Neural progenitor cell (in vitro differentiated cells): ENCODE measurements at regions not wholly inside any gene's neighbourhood (a gene's known extent, or its start where the extent isn't known, plus 50 kb on each side); places are given as distances from the start of the nearest gene placed in this dataset.

Experiments used
- CTCF ChIP-seq: fragments of 200-600 bp; sonication (generic); IDR thresholded peaks from 2 replicates; pipeline ENCODE4 v1.5.1; 2017; ENCODE audit warnings: antibody characterized with exemption, mild to moderate bottlenecking
- EZH2 ChIP-seq: fragments of 200-600 bp; sonication (generic); IDR thresholded peaks from 2 replicates; pipeline ENCODE4 v1.6.1; 2017; ENCODE audit warnings: antibody characterized with exemption, mild to moderate bottlenecking, moderate library complexity
- EZH2phosphoT487 ChIP-seq: fragments of 200-600 bp; sonication (generic); IDR thresholded peaks from 2 replicates; pipeline ENCODE4 v1.6.1; 2017; ENCODE audit warnings: antibody characterized with exemption

- no peak for TF ChIP-seq CTCF
- TF ChIP-seq EZH2, result no peak
- no peak for TF ChIP-seq EZH2phosphoT487
Observed at GRCh38 chr4:127080141-127080540, 552.6 kb upstream of the INTU start.
